Activated CD8-positive, alpha-beta T cell treated with anti-CD3 and anti-CD28 coated beads for 36 hours (primary cell): ENCODE measurements at regions not wholly inside any gene's neighbourhood (a gene's known extent, or its start where the extent isn't known, plus 50 kb on each side); places are given as distances from the start of the nearest gene placed in this dataset.

ENCODE experiments used
- ATAC-seq: fragments of 200-7000 bp; cut with Tn5 transposase; one replicate; pipeline ENCODE4 v1.10.0; 2021; ENCODE audit warnings: mild to moderate bottlenecking, moderate library complexity
- CTCF ChIA-PET: fragments of 350-600 bp; sonication (Branson Sonifier 250); formaldehyde crosslinking; loops from one replicate; lab custom pipeline; 2021; ENCODE audit warnings: antibody characterized with exemption; lab: Charles Lee
- POLR2A ChIA-PET: fragments of 350-600 bp; sonication (Branson Sonifier 250); formaldehyde crosslinking; loops from one replicate; lab custom pipeline; 2021; ENCODE audit warnings: antibody characterized with exemption; lab: Charles Lee
- DNase-seq: peaks from one replicate; pipeline ENCODE4 v3.0.0-alpha.2; 2020
- H3K27ac Mint-ChIP-seq: one replicate; pipeline ENCODE4 v1.8.0; 2021; ENCODE audit warnings: mild to moderate bottlenecking, mixed read lengths
- H3K27me3 Mint-ChIP-seq: one replicate; pipeline ENCODE4 v1.8.0; 2021; ENCODE audit warnings: mixed read lengths
- H3K36me3 Mint-ChIP-seq: one replicate; pipeline ENCODE4 v1.8.0; 2021; ENCODE audit warnings: low read depth, mixed read lengths
- H3K4me1 Mint-ChIP-seq: one replicate; pipeline ENCODE4 v1.8.0; 2021; ENCODE audit warnings: low read depth, mixed read lengths
- H3K4me3 Mint-ChIP-seq: one replicate; pipeline ENCODE4 v1.8.0; 2021; ENCODE audit warnings: mild to moderate bottlenecking, moderate library complexity, mixed read lengths
- H3K9me3 Mint-ChIP-seq: one replicate; pipeline ENCODE4 v1.8.0; 2021; ENCODE audit warnings: mixed read lengths
- CTCF ChIP-seq: fragments of 200-600 bp; IDR thresholded peaks from one replicate; pipeline ENCODE4 v1.8.0; 2022; ENCODE audit warnings: antibody characterized with exemption, mild to moderate bottlenecking
- intact Hi-C: fragments of 100-400 bp; cut with micrococcal nuclease; formaldehyde crosslinking; loops from one replicate; pipeline ENCODE4 v1.10.0; 2022

GRCh38 chr10:80786322-80786721 is 248.6 kb downstream of the SH2D4B start:
- CTCF ChIA-PET, result no interaction called here
- POLR2A ChIA-PET, result no interaction called here
- peaks cover 7% of the 10 kb centered on the region for H3K27me3 Mint-ChIP-seq
- H3K36me3 Mint-ChIP-seq, result no peaks in the 10 kb centered on the region
- H3K4me3 Mint-ChIP-seq, result no peak overlapping the region
- DNase-seq (no peak), ATAC-seq (no peak)
- intact Hi-C loops, result no loop called here
- no peaks in the 10 kb centered on the region for H3K4me1 Mint-ChIP-seq
- H3K9me3 Mint-ChIP-seq, result no peaks in the 10 kb centered on the region
- TF ChIP-seq CTCF, result no peak
- no peak overlapping the region for H3K27ac Mint-ChIP-seq

- intact Hi-C loops, result no loop called here
- Mint-ChIP-seq H3K27ac (no peak overlapping the region), H3K9me3 (no peaks in the 10 kb centered on the region), H3K4me3 (no peak overlapping the region), H3K36me3 (no peaks in the 10 kb centered on the region), H3K4me1 (no peaks in the 10 kb centered on the region), H3K27me3 (peaks cover 7% of the 10 kb centered on the region)
- POLR2A ChIA-PET, result no interaction called here
- ATAC-seq (no peak), DNase-seq (no peak)
- CTCF ChIA-PET, result no interaction called here
- no peak for TF ChIP-seq CTCF
Observed at GRCh38 chr10:80787952-80788351, 250.2 kb downstream of the SH2D4B start.

- intact Hi-C loops, result no loop called here
- no peak overlapping the region for H3K4me3 Mint-ChIP-seq
- no peak overlapping the region for H3K27ac Mint-ChIP-seq
- ATAC-seq (no peak), DNase-seq (no peak)
- CTCF ChIA-PET, result no interaction called here
- H3K27me3 Mint-ChIP-seq, result peaks cover 3% of the 10 kb centered on the region
- TF ChIP-seq CTCF, result no peak
- no peaks in the 10 kb centered on the region for H3K9me3 Mint-ChIP-seq
- POLR2A ChIA-PET, result no interaction called here
- no peaks in the 10 kb centered on the region for H3K4me1 Mint-ChIP-seq
- no peaks in the 10 kb centered on the region for H3K36me3 Mint-ChIP-seq
Observed at GRCh38 chr10:80794994-80795393, 257.3 kb downstream of the SH2D4B start.

- no peaks in the 10 kb centered on the region for H3K4me1 Mint-ChIP-seq
- no peak overlapping the region for H3K27ac Mint-ChIP-seq
- no peaks in the 10 kb centered on the region for H3K36me3 Mint-ChIP-seq
- ChIA-PET CTCF (no interaction called here), POLR2A (no interaction called here)
- H3K27me3 Mint-ChIP-seq, result peaks cover 3% of the 10 kb centered on the region
- H3K9me3 Mint-ChIP-seq, result peaks cover 4% of the 10 kb centered on the region
- ATAC-seq (no peak), DNase-seq (no peak)
- H3K4me3 Mint-ChIP-seq, result no peak overlapping the region
- intact Hi-C loops, result no loop called here
- no peak for TF ChIP-seq CTCF
Observed at GRCh38 chr10:80805343-80806020, 267.8 kb downstream of the SH2D4B start.

GRCh38 chr10:80814147-80814652 is 276.5 kb downstream of the SH2D4B start:
- no peak for DNase-seq
- ATAC-seq, result no peak
- no peak for TF ChIP-seq CTCF
- peaks cover 5% of the 10 kb centered on the region for H3K9me3 Mint-ChIP-seq
- ChIA-PET CTCF (no interaction called here), POLR2A (no interaction called here)
- H3K4me3 Mint-ChIP-seq, result no peak overlapping the region
- no peak overlapping the region for H3K27ac Mint-ChIP-seq
- H3K27me3 Mint-ChIP-seq, result no peaks in the 10 kb centered on the region
- no peaks in the 10 kb centered on the region for H3K4me1 Mint-ChIP-seq
- no peaks in the 10 kb centered on the region for H3K36me3 Mint-ChIP-seq
- intact Hi-C loops, result no loop called here
